Panc1 (cell line): ENCODE measurements at regions not wholly inside any gene's neighbourhood (a gene's known extent, or its start where the extent isn't known, plus 50 kb on each side); places are given as distances from the start of the nearest gene placed in this dataset.

ENCODE experiments used
- ATAC-seq: fragments of 200-7000 bp; cut with Tn5 transposase; 2 replicates; pipeline ENCODE4 v1.9.1; 2020; ENCODE audit warnings: mild to moderate bottlenecking, moderate library complexity
- BruUV-seq: library from RNA; stranded (reverse); fragments of 400-500 nt; replicated peaks from 2 replicates; lab custom pipeline; 2021; lab: Mats Ljungman, UMichigan
- CTCF ChIA-PET: fragments of 300-600 bp; sonication (Branson Sonifier 250); formaldehyde crosslinking; loops from one replicate; lab custom pipeline; 2022; ENCODE audit warnings: antibody characterized with exemption; lab: Charles Lee
- POLR2A ChIA-PET: fragments of 300-600 bp; sonication (Branson Sonifier 250); formaldehyde crosslinking; loops from one replicate; lab custom pipeline; 2022; ENCODE audit warnings: antibody characterized with exemption; lab: Charles Lee
- DNase-seq: peaks from one replicate; pipeline ENCODE4 v3.0.0-alpha.2; 2010; ENCODE audit warnings: low read depth, low spot score
- H3K27ac ChIP-seq: 2 replicates; pipeline ENCODE4 v1.5.1; 2011; ENCODE audit warnings: mild to moderate bottlenecking, low read length, inconsistent platforms
- H3K27me3 ChIP-seq: fragments of 200-500 bp; sonication (Bioruptor generic); 2 replicates; pipeline ENCODE4 v1.6.0; 2014; ENCODE audit warnings: low read length, inconsistent platforms; ENCODE audit not compliant: control insufficient read depth, insufficient read depth
- H3K36me3 ChIP-seq: fragments of 200-500 bp; sonication (Bioruptor generic); 2 replicates; pipeline ENCODE4 v1.5.1; 2014; ENCODE audit warnings: inconsistent platforms, mild to moderate bottlenecking, low read length, moderate library complexity; ENCODE audit not compliant: control insufficient read depth, insufficient read depth
- H3K4me1 ChIP-seq: 2 replicates; pipeline ENCODE4 v1.5.1; 2011; ENCODE audit warnings: inconsistent platforms, mild to moderate bottlenecking, low read length, moderate library complexity; ENCODE audit not compliant: control insufficient read depth, insufficient read depth
- H3K4me3 ChIP-seq, 2 experiments: 2 replicates each; pipeline ENCODE4 v1.5.1; 2011 to 2012; ENCODE audit warnings: low read depth in 2 of 2, low read length in 2 of 2, mild to moderate bottlenecking in 2 of 2, inconsistent platforms in 1 of 2, moderate library complexity in 1 of 2
- H3K9me3 ChIP-seq: fragments of 200-500 bp; sonication (Bioruptor generic); 2 replicates; pipeline ENCODE4 v1.5.1; 2014; ENCODE audit warnings: low read depth, mild to moderate bottlenecking, inconsistent platforms, low read length, moderate library complexity; ENCODE audit not compliant: control insufficient read depth, insufficient read depth
- CTCF ChIP-seq: fragments of 450-650 bp; IDR thresholded peaks from 2 replicates; pipeline ENCODE4 v1.5.1; 2017; ENCODE audit warnings: mild to moderate bottlenecking
- POLR2AphosphoS5 ChIP-seq: IDR thresholded peaks from 2 replicates; pipeline ENCODE4 v1.6.1; 2012; ENCODE audit warnings: mild to moderate bottlenecking, low read depth, low read length, moderate library complexity
- REST ChIP-seq, 2 experiments: IDR thresholded peaks; 2 replicates each; pipeline ENCODE4 v1.6.1; 2011 to 2012; ENCODE audit warnings: low read depth in 2 of 2, control low read depth in 1 of 2, low read length in 1 of 2, mild to moderate bottlenecking in 1 of 2, moderate library complexity in 1 of 2; ENCODE audit not compliant: insufficient read depth in 1 of 2
- SIN3A ChIP-seq: IDR thresholded peaks from 2 replicates; pipeline ENCODE4 v1.6.1; 2012; ENCODE audit warnings: low read depth, mild to moderate bottlenecking, low read length, moderate library complexity, borderline replicate concordance; ENCODE audit not compliant: insufficient read depth
- TCF7L2 ChIP-seq: IDR thresholded peaks from 2 replicates; pipeline ENCODE4 v1.6.1; 2011; ENCODE audit warnings: mild to moderate bottlenecking, low read depth, low read length, inconsistent platforms
- in situ Hi-C: cut with HindIII; loops from 2 replicates; pipeline ENCODE4 v1.10.0; 2016; ENCODE audit warnings: low sequenced_read_pairs, low pct_unique_long_range_greater_than_20kb
- intact Hi-C: fragments of 100-400 bp; cut with micrococcal nuclease; formaldehyde crosslinking; loops from one replicate; pipeline ENCODE4 v1.10.0; 2022; ENCODE audit not compliant: unreplicated experiment

GRCh38 chr10:62616885-62617590 is 187.5 kb upstream of the ADO start:
- no TSS peak for BruUV-seq
- POLR2A ChIA-PET: no interaction called here
- DNase-seq (no peak), ATAC-seq (no peak)
- Histone ChIP-seq H3K4me3 (no peak overlapping the region), H3K36me3 (no peaks in the 10 kb centered on the region), H3K4me1 (no peaks in the 10 kb centered on the region), H3K9me3 (no peaks in the 10 kb centered on the region; the same call in 1 of the 2 replicates), H3K27ac (no peak overlapping the region), H3K27me3 (no peaks in the 10 kb centered on the region; the same call in 1 of the 2 replicates)
- in situ Hi-C loops (no loop called here), intact Hi-C loops (no loop called here)
- CTCF ChIA-PET: interaction anchor here (0.7 kb wide), 1 partner anchor 481 kb away, joined by 8 read pairs; no protein-coding TSS in a partner anchor
- TF ChIP-seq SIN3A (no peak), TCF7L2 (no peak), CTCF (no peak), POLR2AphosphoS5 (no peak), REST (IDR thresholded peaks at IDR 0.05; ENCODE audit: insufficient read depth in 1 of 2, low read depth in 2 of 2, low read length in 1 of 2) (no peak)

- Histone ChIP-seq H3K4me3 (no peak overlapping the region), H3K4me1 (no peaks in the 10 kb centered on the region), H3K9me3 (no peaks in the 10 kb centered on the region; the same call in 1 of the 2 replicates), H3K36me3 (no peaks in the 10 kb centered on the region), H3K27ac (no peak overlapping the region), H3K27me3 (no peaks in the 10 kb centered on the region; the same call in 1 of the 2 replicates)
- TF ChIP-seq REST (IDR thresholded peaks at IDR 0.05; ENCODE audit: insufficient read depth in 1 of 2, low read depth in 2 of 2, low read length in 1 of 2) (no peak), TCF7L2 (no peak), SIN3A (no peak), POLR2AphosphoS5 (no peak), CTCF (no peak)
- DNase-seq (no peak), ATAC-seq (no peak)
- POLR2A ChIA-PET: no interaction called here
- intact Hi-C loops (no loop called here), in situ Hi-C loops (no loop called here)
- CTCF ChIA-PET: no interaction called here
- BruUV-seq: no TSS peak
These were observed 186.9 kb upstream of the ADO start for GRCh38 chr10:62617652-62618051.
